ENCODE measurements at regions not wholly inside any gene's neighbourhood (a gene's known extent, or its start where the extent isn't known, plus 50 kb on each side); places are given as distances from the start of the nearest gene placed in this dataset.

DNA sequence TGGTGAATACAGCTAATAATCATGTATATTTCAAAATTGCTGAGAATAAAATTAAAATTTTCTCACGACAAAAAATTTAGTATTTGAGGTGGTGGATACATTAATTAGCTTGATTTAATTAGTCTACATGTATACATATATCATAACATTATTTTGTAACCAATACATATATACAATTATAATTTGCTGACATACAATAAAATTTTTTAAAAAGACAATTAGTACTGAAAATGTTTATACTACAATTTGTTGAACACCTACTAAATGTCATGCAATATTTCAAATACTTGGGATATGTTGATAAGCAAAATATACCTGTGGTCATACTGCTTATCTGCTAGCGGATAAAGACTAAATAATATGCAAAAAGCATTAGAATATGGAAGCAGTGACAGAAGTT lies 586.5 kb downstream of the SLITRK6 start:
- 100% methylated on average over 1 of the region's 2 CpGs; no CpG with 5 or more reads in 1 of the 2 experiments for WGBS, 2 experiments (ENCODE audit: extremely low coverage in 2 of 2, insufficient read length in 1 of 2)
- dilution Hi-C loops (cut with HindIII; ENCODE audit: low sequenced_read_pairs, unreplicated experiment) = no loop called here

More for the DNA sequence above, 586.5 kb downstream of the SLITRK6 start:
- Histone ChIP-seq H3K27ac (ENCODE audit: insufficient read depth, low read length) (no peak overlapping the region), H3K27me3 (ENCODE audit: control insufficient read depth, insufficient read depth, low read length) (no peaks in the 10 kb centered on the region), H2AK5ac (ENCODE audit: low read depth, low read length) (no peak overlapping the region), H3K9ac (ENCODE audit: low read depth, low read length) (no peak overlapping the region), H3K4me2 (ENCODE audit: low read depth, low read length) (no peak overlapping the region), H3K23ac (ENCODE audit: low read depth, low read length) (no peak overlapping the region), H3K9me3 (ENCODE audit: control insufficient read depth, insufficient read depth, low read length) (no peaks in the 10 kb centered on the region), H3K14ac (replicated peaks; ENCODE audit: low read depth, low read length) (no peak overlapping the region), H2BK120ac (ENCODE audit: low read depth, low read length) (no peak overlapping the region), H2AK9ac (replicated peaks; ENCODE audit: low read depth, low read length, poor library complexity) (no peak overlapping the region), H2BK20ac (ENCODE audit: low read depth, low read length) (no peak overlapping the region), H2BK15ac (ENCODE audit: low read depth, low read length) (no peak overlapping the region), H3K36me3 (ENCODE audit: control insufficient read depth, insufficient read depth, low read length) (no peaks in the 10 kb centered on the region), H2AFZ (replicated peaks; ENCODE audit: low read length, poor library complexity) (no peak overlapping the region), H3K4ac (ENCODE audit: low read depth, low read length) (no peak overlapping the region), H4K91ac (ENCODE audit: insufficient read depth, low read depth, low read length) (no peak overlapping the region), H4K8ac (ENCODE audit: low read depth in 2 of 2, low read length in 2 of 2) (no peak overlapping the region), H3K79me1 (ENCODE audit: low read depth in 1 of 2, low read length in 2 of 2) (no peaks in the 10 kb centered on the region), H3K4me3 (ENCODE audit: insufficient read depth, low read depth, low read length) (no peak overlapping the region), H3K9me1 (ENCODE audit: insufficient read depth, low read length) (no peaks in the 10 kb centered on the region), H3K4me1 (ENCODE audit: control insufficient read depth, insufficient read depth, low read length) (no peaks in the 10 kb centered on the region), H3K56ac (ENCODE audit: extremely low read depth, insufficient read depth, low read length) (no peak overlapping the region), H4K20me1 (ENCODE audit: insufficient read depth, low read length) (no peaks in the 10 kb centered on the region), H3K18ac (ENCODE audit: low read depth, low read length) (no peak overlapping the region), H4K5ac (ENCODE audit: low read depth, low read length) (no peak overlapping the region), H2BK5ac (ENCODE audit: low read depth, low read length, poor library complexity, severe bottlenecking) (no peak overlapping the region)
- intact Hi-C loops (cut with micrococcal nuclease) (no loop called here), in situ Hi-C loops (cut with MboI; ENCODE audit: low sequenced_read_pairs) (no loop called here)
- DNase-seq (no peak), ATAC-seq (ENCODE audit: low read depth) (no peak)
- ChIA-PET CTCF (interaction anchor here (1.1 kb wide), 1 partner anchor 11 kb away, joined by 3 read pairs; no protein-coding TSS in a partner anchor), POLR2A (ENCODE audit: unreplicated experiment) (no interaction called here)
- TF ChIP-seq, protein P1, sequence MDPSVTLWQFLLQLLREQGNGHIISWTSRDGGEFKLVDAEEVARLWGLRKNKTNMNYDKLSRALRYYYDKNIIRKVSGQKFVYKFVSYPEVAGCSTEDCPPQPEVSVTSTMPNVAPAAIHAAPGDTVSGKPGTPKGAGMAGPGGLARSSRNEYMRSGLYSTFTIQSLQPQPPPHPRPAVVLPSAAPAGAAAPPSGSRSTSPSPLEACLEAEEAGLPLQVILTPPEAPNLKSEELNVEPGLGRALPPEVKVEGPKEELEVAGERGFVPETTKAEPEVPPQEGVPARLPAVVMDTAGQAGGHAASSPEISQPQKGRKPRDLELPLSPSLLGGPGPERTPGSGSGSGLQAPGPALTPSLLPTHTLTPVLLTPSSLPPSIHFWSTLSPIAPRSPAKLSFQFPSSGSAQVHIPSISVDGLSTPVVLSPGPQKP (IDR thresholded peaks at IDR 0.05; ENCODE audit: borderline replicate concordance, low read depth, low read length) = no peak
- no peak for TF ChIP-seq RCOR1 (IDR thresholded peaks at IDR 0.05; ENCODE audit: insufficient replicate concordance, low read length)
- no peak for TF ChIP-seq POLR2A (IDR thresholded peaks at IDR 0.05; ENCODE audit: low read depth, low read length)
- TF ChIP-seq MAFK (IDR thresholded peaks at IDR 0.05; ENCODE audit: low read depth, low read length) = peak; percentile 69
- TF ChIP-seq, protein P2, sequence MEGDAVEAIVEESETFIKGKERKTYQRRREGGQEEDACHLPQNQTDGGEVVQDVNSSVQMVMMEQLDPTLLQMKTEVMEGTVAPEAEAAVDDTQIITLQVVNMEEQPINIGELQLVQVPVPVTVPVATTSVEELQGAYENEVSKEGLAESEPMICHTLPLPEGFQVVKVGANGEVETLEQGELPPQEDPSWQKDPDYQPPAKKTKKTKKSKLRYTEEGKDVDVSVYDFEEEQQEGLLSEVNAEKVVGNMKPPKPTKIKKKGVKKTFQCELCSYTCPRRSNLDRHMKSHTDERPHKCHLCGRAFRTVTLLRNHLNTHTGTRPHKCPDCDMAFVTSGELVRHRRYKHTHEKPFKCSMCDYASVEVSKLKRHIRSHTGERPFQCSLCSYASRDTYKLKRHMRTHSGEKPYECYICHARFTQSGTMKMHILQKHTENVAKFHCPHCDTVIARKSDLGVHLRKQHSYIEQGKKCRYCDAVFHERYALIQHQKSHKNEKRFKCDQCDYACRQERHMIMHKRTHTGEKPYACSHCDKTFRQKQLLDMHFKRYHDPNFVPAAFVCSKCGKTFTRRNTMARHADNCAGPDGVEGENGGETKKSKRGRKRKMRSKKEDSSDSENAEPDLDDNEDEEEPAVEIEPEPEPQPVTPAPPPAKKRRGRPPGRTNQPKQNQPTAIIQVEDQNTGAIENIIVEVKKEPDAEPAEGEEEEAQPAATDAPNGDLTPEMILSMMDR (conservative IDR thresholded peaks at IDR 0.05; ENCODE audit: low read depth, low read length) = no peak
- BruUV-seq (replicated peaks) = no TSS peak

Measured in IMR-90 (cell line).